ENCODE measurements at regions not wholly inside any gene's neighbourhood (a gene's known extent, or its start where the extent isn't known, plus 50 kb on each side); places are given as distances from the start of the nearest gene placed in this dataset.

GRCh38 chr1:87666681-87667080, 338.0 kb downstream of the LMO4 start:
- Mint-ChIP-seq H3K4me3 (no peak overlapping the region), H3K27ac (no peak overlapping the region)

GRCh38 chr1:87669674-87670073, 341.0 kb downstream of the LMO4 start:
- intact Hi-C loops (cut with micrococcal nuclease) = no loop called here
- H3K4me1 Mint-ChIP-seq (ENCODE audit: low read depth) = no peaks in the 10 kb centered on the region
- no peak overlapping the region for H3K27ac Mint-ChIP-seq
- no peaks in the 10 kb centered on the region for H3K36me3 Mint-ChIP-seq (ENCODE audit: low read depth)
- H3K4me3 Mint-ChIP-seq = no peak overlapping the region
- H3K9me3 Mint-ChIP-seq = no peaks in the 10 kb centered on the region
- DNase-seq (ENCODE audit: low spot score) = no peak
- no peaks in the 10 kb centered on the region for H3K27me3 Mint-ChIP-seq (ENCODE audit: insufficient read depth)

More at GRCh38 chr1:87666681-87667080, 338.0 kb downstream of the LMO4 start:
- DNase-seq (ENCODE audit: low spot score) = no peak
- H3K9me3 Mint-ChIP-seq = no peaks in the 10 kb centered on the region
- intact Hi-C loops (cut with micrococcal nuclease) = no loop called here
- H3K36me3 Mint-ChIP-seq (ENCODE audit: low read depth) = no peaks in the 10 kb centered on the region
- H3K4me1 Mint-ChIP-seq (ENCODE audit: low read depth) = no peaks in the 10 kb centered on the region
- H3K27me3 Mint-ChIP-seq (ENCODE audit: insufficient read depth) = no peaks in the 10 kb centered on the region

- Mint-ChIP-seq H3K4me1 (ENCODE audit: low read depth) (no peaks in the 10 kb centered on the region), H3K36me3 (ENCODE audit: low read depth) (no peaks in the 10 kb centered on the region), H3K27ac (no peak overlapping the region), H3K4me3 (no peak overlapping the region), H3K27me3 (ENCODE audit: insufficient read depth) (no peaks in the 10 kb centered on the region), H3K9me3 (no peaks in the 10 kb centered on the region)
- intact Hi-C loops (cut with micrococcal nuclease) = no loop called here
- DNase-seq (ENCODE audit: low spot score) = no peak
Observed at GRCh38 chr1:87673309-87673708, 344.6 kb downstream of the LMO4 start.

DNA sequence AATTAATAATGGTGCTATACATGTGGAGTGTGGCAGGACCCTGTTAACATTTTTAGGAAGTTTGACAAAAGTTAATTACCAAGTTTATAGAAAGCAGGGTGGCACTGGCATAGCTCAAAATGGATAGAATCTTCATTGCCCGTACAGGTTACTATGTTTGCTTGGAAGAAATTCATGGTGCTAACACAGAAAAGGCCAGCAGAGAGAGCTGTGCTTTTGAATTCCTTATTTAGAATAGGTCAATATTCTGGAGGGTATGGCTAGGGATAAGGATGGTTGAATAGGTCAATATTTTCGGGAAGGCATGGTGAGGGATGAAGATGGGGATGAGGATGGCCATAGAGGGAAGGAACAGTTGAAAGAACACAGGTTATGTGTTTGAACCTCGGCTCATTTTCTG, 345.1 kb downstream of the LMO4 start:
- H3K9me3 Mint-ChIP-seq = no peaks in the 10 kb centered on the region

GRCh38 chr1:87674791-87675190, 346.1 kb downstream of the LMO4 start:
- H3K27me3 Mint-ChIP-seq (ENCODE audit: insufficient read depth) = no peaks in the 10 kb centered on the region
- intact Hi-C loops (cut with micrococcal nuclease) = no loop called here
- H3K4me3 Mint-ChIP-seq = no peak overlapping the region
- no peak overlapping the region for H3K27ac Mint-ChIP-seq
- H3K9me3 Mint-ChIP-seq = no peaks in the 10 kb centered on the region
- no peak for DNase-seq (ENCODE audit: low spot score)
- no peaks in the 10 kb centered on the region for H3K4me1 Mint-ChIP-seq (ENCODE audit: low read depth)
- H3K36me3 Mint-ChIP-seq (ENCODE audit: low read depth) = no peaks in the 10 kb centered on the region

More for the DNA sequence above, 345.1 kb downstream of the LMO4 start:
- DNase-seq (ENCODE audit: low spot score) = no peak
- Mint-ChIP-seq H3K36me3 (ENCODE audit: low read depth) (no peaks in the 10 kb centered on the region), H3K27me3 (ENCODE audit: insufficient read depth) (no peaks in the 10 kb centered on the region), H3K27ac (no peak overlapping the region), H3K4me1 (ENCODE audit: low read depth) (no peaks in the 10 kb centered on the region), H3K4me3 (no peak overlapping the region)
- intact Hi-C loops (cut with micrococcal nuclease) = no loop called here

DNA sequence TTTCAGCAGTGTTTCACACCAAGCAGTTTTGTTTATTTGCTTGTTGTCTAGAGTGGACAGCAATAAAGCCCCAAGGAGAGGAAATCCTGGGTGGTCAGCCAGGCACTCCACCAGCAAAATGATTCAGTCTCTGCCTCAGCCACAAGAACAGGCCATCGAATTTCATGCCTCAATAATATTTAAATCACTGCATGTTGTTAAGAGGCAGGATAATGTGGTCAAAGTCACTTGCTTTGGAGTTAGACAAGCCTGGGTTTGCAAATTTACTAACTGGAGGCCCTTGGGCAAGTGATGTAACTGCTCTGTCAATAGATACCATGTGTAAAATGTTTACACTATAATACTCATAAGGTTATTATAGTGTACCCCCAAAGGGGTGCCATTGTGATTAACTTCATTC, 349.6 kb downstream of the LMO4 start:
- no peak overlapping the region for H3K27ac Mint-ChIP-seq
- intact Hi-C loops (cut with micrococcal nuclease) = no loop called here

DNA sequence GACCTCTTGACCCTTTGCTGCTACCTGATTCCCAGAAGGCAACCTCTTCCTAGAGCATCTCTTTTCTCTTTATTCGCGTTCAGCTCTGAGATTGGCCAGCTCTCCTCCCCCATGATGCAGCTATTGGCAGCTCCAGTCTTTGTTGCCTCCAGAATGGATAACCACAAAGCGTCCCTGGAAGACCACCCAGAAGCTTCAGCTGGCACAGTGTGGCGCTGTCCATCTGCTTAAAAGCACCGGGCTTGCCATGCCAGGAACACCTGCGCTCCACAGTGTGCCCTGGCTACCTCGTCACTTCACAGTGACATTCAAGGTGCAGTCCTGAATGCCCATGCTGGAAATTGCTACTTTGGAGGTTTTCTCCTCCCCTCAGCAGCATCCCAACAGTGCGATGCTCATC, 353.9 kb downstream of the LMO4 start:
- DNase-seq (ENCODE audit: low spot score) = no peak
- no peak overlapping the region for H3K4me3 Mint-ChIP-seq
- H3K4me1 Mint-ChIP-seq (ENCODE audit: low read depth) = no peaks in the 10 kb centered on the region
- H3K9me3 Mint-ChIP-seq = no peaks in the 10 kb centered on the region
- no peaks in the 10 kb centered on the region for H3K36me3 Mint-ChIP-seq (ENCODE audit: low read depth)
- peaks cover 2% of the 10 kb centered on the region for H3K27me3 Mint-ChIP-seq (ENCODE audit: insufficient read depth)
- H3K27ac Mint-ChIP-seq = no peak overlapping the region
- intact Hi-C loops (cut with micrococcal nuclease) = no loop called here

More for the DNA sequence above, 349.6 kb downstream of the LMO4 start:
- no peak for DNase-seq (ENCODE audit: low spot score)
- Mint-ChIP-seq H3K4me1 (ENCODE audit: low read depth) (no peaks in the 10 kb centered on the region), H3K27me3 (ENCODE audit: insufficient read depth) (peaks cover 2% of the 10 kb centered on the region), H3K4me3 (no peak overlapping the region), H3K9me3 (no peaks in the 10 kb centered on the region), H3K36me3 (ENCODE audit: low read depth) (no peaks in the 10 kb centered on the region)

GRCh38 chr1:87683196-87683956, 354.7 kb downstream of the LMO4 start:
- no peak for DNase-seq (ENCODE audit: low spot score)
- H3K4me3 Mint-ChIP-seq = peak overlapping the region; percentile 26
- intact Hi-C loops (cut with micrococcal nuclease) = no loop called here
- H3K4me1 Mint-ChIP-seq (ENCODE audit: low read depth) = no peaks in the 10 kb centered on the region
- no peaks in the 10 kb centered on the region for H3K36me3 Mint-ChIP-seq (ENCODE audit: low read depth)
- H3K9me3 Mint-ChIP-seq = no peaks in the 10 kb centered on the region
- H3K27ac Mint-ChIP-seq = no peak overlapping the region
- H3K27me3 Mint-ChIP-seq (ENCODE audit: insufficient read depth) = peaks cover 2% of the 10 kb centered on the region

DNA sequence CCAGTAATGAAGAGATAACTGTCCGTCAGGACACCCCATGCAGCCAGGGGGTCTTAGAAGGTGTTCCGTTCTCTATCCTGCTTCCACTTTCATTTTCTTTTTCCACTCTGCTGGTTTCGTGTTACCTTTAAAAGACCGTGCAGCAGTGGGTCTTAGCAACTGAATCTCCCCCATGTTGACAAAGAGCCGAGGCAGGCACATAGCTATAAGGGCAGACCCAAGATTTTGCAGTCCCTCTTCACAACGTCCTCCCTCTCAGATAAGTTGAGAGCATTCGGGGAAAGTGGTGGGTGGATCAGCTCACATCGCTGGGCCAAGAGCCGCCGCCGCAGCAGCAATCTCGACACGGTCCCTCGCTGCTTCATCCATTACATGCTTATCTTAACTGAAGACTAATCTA, 355.5 kb downstream of the LMO4 start:
- peak overlapping the region; percentile 71 for H3K4me3 Mint-ChIP-seq
- intact Hi-C loops (cut with micrococcal nuclease) = no loop called here
- peaks cover 2% of the 10 kb centered on the region for H3K27me3 Mint-ChIP-seq (ENCODE audit: insufficient read depth)

DNA sequence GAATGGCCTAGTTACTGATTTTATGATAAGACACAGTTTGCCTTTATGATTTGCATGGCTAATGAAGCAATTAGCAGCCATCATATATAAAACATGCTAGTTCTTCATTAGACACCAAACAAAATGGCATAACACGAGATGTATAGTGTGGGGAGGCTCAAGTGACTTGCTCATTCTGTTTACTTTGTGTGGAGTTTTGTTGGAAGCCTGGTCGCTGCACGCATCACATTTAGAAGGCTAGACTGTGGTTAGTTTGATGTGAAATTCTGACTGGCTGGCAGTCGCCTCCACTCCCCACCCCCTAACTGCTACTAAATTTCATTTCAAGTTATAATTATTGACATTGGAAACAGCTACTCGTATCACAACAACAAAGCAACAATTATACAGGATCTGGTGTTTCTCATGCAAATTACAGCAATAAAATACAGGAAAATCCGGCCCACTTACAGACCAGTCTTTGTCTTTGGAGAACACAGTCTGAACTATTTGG, 356.1 kb downstream of the LMO4 start:
- Mint-ChIP-seq H3K9me3 (no peaks in the 10 kb centered on the region), H3K27me3 (ENCODE audit: insufficient read depth) (peaks cover 2% of the 10 kb centered on the region), H3K27ac (no peak overlapping the region), H3K4me3 (peak overlapping the region; percentile 71), H3K4me1 (ENCODE audit: low read depth) (no peaks in the 10 kb centered on the region), H3K36me3 (ENCODE audit: low read depth) (no peaks in the 10 kb centered on the region)
- intact Hi-C loops (cut with micrococcal nuclease) = no loop called here
- DNase-seq (ENCODE audit: low spot score) = no peak

More for the DNA sequence above, 355.5 kb downstream of the LMO4 start:
- H3K9me3 Mint-ChIP-seq = no peaks in the 10 kb centered on the region
- H3K4me1 Mint-ChIP-seq (ENCODE audit: low read depth) = no peaks in the 10 kb centered on the region
- H3K27ac Mint-ChIP-seq = no peak overlapping the region
- H3K36me3 Mint-ChIP-seq (ENCODE audit: low read depth) = no peaks in the 10 kb centered on the region
- no peak for DNase-seq (ENCODE audit: low spot score)

GRCh38 chr1:87685311-87686135, 356.8 kb downstream of the LMO4 start:
- no peak for DNase-seq (ENCODE audit: low spot score)
- H3K9me3 Mint-ChIP-seq = no peaks in the 10 kb centered on the region
- peaks cover 2% of the 10 kb centered on the region for H3K27me3 Mint-ChIP-seq (ENCODE audit: insufficient read depth)
- intact Hi-C loops (cut with micrococcal nuclease) = no loop called here
- no peaks in the 10 kb centered on the region for H3K36me3 Mint-ChIP-seq (ENCODE audit: low read depth)
- H3K4me3 Mint-ChIP-seq = no peak overlapping the region
- no peak overlapping the region for H3K27ac Mint-ChIP-seq
- H3K4me1 Mint-ChIP-seq (ENCODE audit: low read depth) = no peaks in the 10 kb centered on the region

- intact Hi-C loops (cut with micrococcal nuclease) = no loop called here
- Mint-ChIP-seq H3K27ac (no peak overlapping the region), H3K9me3 (no peaks in the 10 kb centered on the region), H3K36me3 (ENCODE audit: low read depth) (no peaks in the 10 kb centered on the region), H3K4me1 (ENCODE audit: low read depth) (no peaks in the 10 kb centered on the region), H3K27me3 (ENCODE audit: insufficient read depth) (peaks cover 4% of the 10 kb centered on the region), H3K4me3 (no peak overlapping the region)
- DNase-seq (ENCODE audit: low spot score) = no peak
Observed at GRCh38 chr1:87686136-87686495, 357.4 kb downstream of the LMO4 start.

DNA sequence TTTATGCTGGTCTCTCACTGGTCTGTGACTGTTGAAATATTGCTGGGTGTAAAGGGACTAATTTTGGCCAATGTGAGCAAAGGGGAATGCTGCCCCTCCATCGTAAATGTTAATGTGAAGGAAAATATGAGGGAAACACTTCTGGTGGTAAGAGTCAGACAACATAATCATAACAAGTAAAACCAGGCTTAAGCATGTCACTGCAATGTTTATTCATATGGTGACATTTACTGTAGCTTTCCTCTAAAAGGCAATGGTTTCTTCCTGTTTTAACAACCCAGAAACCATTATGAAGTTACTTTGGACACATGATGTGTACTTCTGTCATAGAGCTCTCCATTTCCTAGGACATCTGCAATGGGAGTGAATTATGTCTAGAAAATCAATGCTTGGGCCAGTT, 358.0 kb downstream of the LMO4 start:
- H3K36me3 Mint-ChIP-seq (ENCODE audit: low read depth) = no peaks in the 10 kb centered on the region
- H3K27ac Mint-ChIP-seq = no peak overlapping the region
- H3K27me3 Mint-ChIP-seq (ENCODE audit: insufficient read depth) = peaks cover 4% of the 10 kb centered on the region
- DNase-seq (ENCODE audit: low spot score) = no peak
- H3K4me3 Mint-ChIP-seq = no peak overlapping the region
- H3K9me3 Mint-ChIP-seq = no peaks in the 10 kb centered on the region
- no peaks in the 10 kb centered on the region for H3K4me1 Mint-ChIP-seq (ENCODE audit: low read depth)
- intact Hi-C loops (cut with micrococcal nuclease) = no loop called here

Measured in activated T-helper 1 cell treated with anti-CD3 and anti-CD28 coated beads, Interleukin-12 subunit alpha, Interleukin-12 subunit beta, Interleukin-2, Interleukin-4 antibody, amounts not matched to agents 30 ng/mL and 10 ng/mL and 1 ng/mL, durations not matched to agents 14 hours and 24 hours and 36 hours (primary cell).